ENCODE measurements at regions not wholly inside any gene's neighbourhood (a gene's known extent, or its start where the extent isn't known, plus 50 kb on each side); places are given as distances from the start of the nearest gene placed in this dataset.

GRCh38 chr4:163611784-163612445 is 117.4 kb downstream of the TMA16 start (continued):
- TF ChIP-seq CHD7 (IDR thresholded peaks at IDR 0.05; ENCODE audit: insufficient replicate concordance, low read length) = no peak
- TF ChIP-seq EZH2 (IDR thresholded peaks at IDR 0.05; ENCODE audit: low read depth, low read length, severe bottlenecking) = no peak
- TF ChIP-seq MAX (IDR thresholded peaks at IDR 0.05) = no peak
- no peak for TF ChIP-seq CHD2 (IDR thresholded peaks at IDR 0.05; ENCODE audit: low read length)
- no peak for TF ChIP-seq RXRA (IDR thresholded peaks at IDR 0.05; ENCODE audit: insufficient read depth, low read depth, low read length)
- TF ChIP-seq CTBP2 (IDR thresholded peaks at IDR 0.05; ENCODE audit: borderline replicate concordance, insufficient read depth, insufficient read length, low read length) = no peak
- no peak for TF ChIP-seq RBBP5 (IDR thresholded peaks at IDR 0.05; ENCODE audit: borderline replicate concordance, low read depth, low read length)

Measured in H1 (cell line).